ENCODE measurements at regions not wholly inside any gene's neighbourhood (a gene's known extent, or its start where the extent isn't known, plus 50 kb on each side); places are given as distances from the start of the nearest gene placed in this dataset.

- peak overlapping the region in 2 of 4 donors; percentile 32 to 74 for H3K27ac ChIP-seq
- no peak overlapping the region for H3K4me3 ChIP-seq
- no peaks in the 10 kb centered on the region for H3K36me3 ChIP-seq
- peaks cover 0 to 7% (median 6%) of the 10 kb centered on the region in 4 donors for H3K4me1 ChIP-seq
- no peaks in the 10 kb centered on the region for H3K27me3 ChIP-seq
- H3K9me3 ChIP-seq = no peaks in the 10 kb centered on the region
- DNase-seq = no peak
- TF ChIP-seq CTCF (IDR thresholded peaks at IDR 0.05) = no peak
- TF ChIP-seq POLR2A (IDR thresholded peaks at IDR 0.05) = no peak
Observed at GRCh38 chr7:36790311-36790787, 66.1 kb upstream of the AOAH start.

GRCh38 chr7:36788825-36789470 lies 64.7 kb upstream of the AOAH start:
- Histone ChIP-seq H3K4me1 (peaks cover 0 to 10% (median 2%) of the 10 kb centered on the region in 4 donors), H3K36me3 (no peaks in the 10 kb centered on the region), H3K27ac (peak overlapping the region; percentile 32 to 74 (median 44)), H3K9me3 (no peaks in the 10 kb centered on the region), H3K4me3 (no peak overlapping the region), H3K27me3 (no peaks in the 10 kb centered on the region)
- TF ChIP-seq CTCF (IDR thresholded peaks at IDR 0.05) (no peak), POLR2A (IDR thresholded peaks at IDR 0.05) (no peak)
- DNase-seq = no peak

- H3K4me3 ChIP-seq = no peak overlapping the region
- H3K36me3 ChIP-seq = no peaks in the 10 kb centered on the region
- H3K27me3 ChIP-seq = no peaks in the 10 kb centered on the region
- H3K4me1 ChIP-seq = peaks cover 0 to 10% (median 2%) of the 10 kb centered on the region in 4 donors
- no peak for DNase-seq
- TF ChIP-seq CTCF (IDR thresholded peaks at IDR 0.05) = no peak
- TF ChIP-seq POLR2A (IDR thresholded peaks at IDR 0.05) = no peak
- H3K27ac ChIP-seq = peak overlapping the region in 3 of 4 donors; percentile 32 to 74 (median 57)
- H3K9me3 ChIP-seq = no peaks in the 10 kb centered on the region
Observed at GRCh38 chr7:36787933-36788378, 63.7 kb upstream of the AOAH start.

- Histone ChIP-seq H3K9me3 (no peaks in the 10 kb centered on the region), H3K27ac (peak overlapping the region; percentile 49 to 75 (median 66))
Observed at GRCh38 chr7:36784991-36785940, 61.0 kb upstream of the AOAH start.

More at GRCh38 chr7:36784991-36785940, 61.0 kb upstream of the AOAH start:
- H3K36me3 ChIP-seq = no peaks in the 10 kb centered on the region
- peaks cover 0 to 10% (median 2%) of the 10 kb centered on the region in 4 donors for H3K4me1 ChIP-seq
- H3K27me3 ChIP-seq = no peaks in the 10 kb centered on the region
- peak in 2 of 3 donors; percentile 76 to 90 for DNase-seq
- no peak overlapping the region for H3K4me3 ChIP-seq
- TF ChIP-seq CTCF (IDR thresholded peaks at IDR 0.05) (peak in 3 of 6 experiments; percentile 1 to 29 (median 6)), POLR2A (IDR thresholded peaks at IDR 0.05) (no peak)
